Endothelial cell of umbilical vein (primary cell): ENCODE measurements at regions not wholly inside any gene's neighbourhood (a gene's known extent, or its start where the extent isn't known, plus 50 kb on each side); places are given as distances from the start of the nearest gene placed in this dataset.

Experiments used
- BruUV-seq: library from RNA; stranded (reverse); fragments of 400-500 nt; replicated peaks from 2 replicates; lab custom pipeline; 2021; lab: Mats Ljungman, UMichigan
- CTCF ChIA-PET: fragments of 300-600, 350-600 bp; sonication (Branson Sonifier 250); formaldehyde crosslinking; loops from one replicate; lab custom pipeline; 2021; ENCODE audit warnings: antibody characterized with exemption, inconsistent platforms; lab: Charles Lee
- POLR2A ChIA-PET: fragments of 300-600, 350-600 bp; sonication (Branson Sonifier 250); formaldehyde crosslinking; loops from one replicate; lab custom pipeline; 2021; ENCODE audit warnings: antibody characterized with exemption, inconsistent platforms; lab: Charles Lee
- DNase-seq: peaks from one replicate; pipeline ENCODE4 v3.0.0-alpha.2; 2011; ENCODE audit warnings: low read depth, low spot score
- FAIRE-seq: peaks from 2 replicates; lab custom pipeline; 2011; peaks lifted over from hg19 to GRCh38; lab: Jason Lieb, UNC
- H2AFZ ChIP-seq: 2 replicates; pipeline ENCODE4 v1.6.0; 2012; ENCODE audit warnings: low read depth, low read length, control low read depth, inconsistent platforms
- H3K27ac ChIP-seq: 2 replicates; pipeline ENCODE4 v1.5.1; 2011; ENCODE audit warnings: low read depth, mild to moderate bottlenecking, control low read depth, low read length, moderate library complexity; ENCODE audit not compliant: insufficient read depth
- H3K27me3 ChIP-seq, 2 experiments: 2 replicates each; pipeline versions ENCODE4 v1.6.0 to v1.6.1; 2011; ENCODE audit warnings: low read length in 2 of 2, mixed read lengths in 1 of 2; ENCODE audit not compliant: control insufficient read depth in 2 of 2, insufficient read depth in 2 of 2
- H3K36me3 ChIP-seq, 2 experiments: 2 replicates in 1 of 2; 3 replicates in 1 of 2; pipeline ENCODE4 v1.5.1; 2011; ENCODE audit warnings: low read length in 2 of 2, mild to moderate bottlenecking in 1 of 2, moderate library complexity in 1 of 2; ENCODE audit not compliant: control insufficient read depth in 2 of 2, insufficient read depth in 2 of 2; ENCODE audit errors: extremely low read depth in 1 of 2
- H3K4me1 ChIP-seq: 3 replicates; pipeline ENCODE4 v1.5.1; 2011; ENCODE audit warnings: mild to moderate bottlenecking, low read length; ENCODE audit not compliant: control insufficient read depth, insufficient read depth; ENCODE audit errors: extremely low read depth
- H3K4me2 ChIP-seq: 2 replicates; pipeline ENCODE4 v1.6.1; 2011; ENCODE audit warnings: low read length, control low read depth, mixed read lengths; ENCODE audit not compliant: insufficient read depth
- H3K4me3 ChIP-seq, 3 experiments: fragments of 200-600 bp in 1 of 3; sonication (generic), shearing (Covaris generic) in 1 of 3; replicated peaks in 1 of 3; 2 replicates each; pipeline ENCODE4 v1.5.1; 2011 to 2016; ENCODE audit warnings: control low read depth in 3 of 3, low read length in 3 of 3, mild to moderate bottlenecking in 2 of 3, inconsistent platforms in 1 of 3, low read depth in 1 of 3, moderate library complexity in 1 of 3; ENCODE audit not compliant: insufficient read depth in 1 of 3
- H3K79me2 ChIP-seq: 2 replicates; pipeline ENCODE4 v1.6.0; 2012; ENCODE audit warnings: low read length, inconsistent platforms; ENCODE audit not compliant: control insufficient read depth, insufficient read depth
- H3K9ac ChIP-seq: replicated peaks from 2 replicates; pipeline ENCODE3; 2011; ENCODE audit warnings: low read length, control low read depth; ENCODE audit not compliant: insufficient read depth; ENCODE audit errors: extremely low read depth
- H3K9me1 ChIP-seq: replicated peaks from 3 replicates; pipeline ENCODE4 v1.6.0; 2011; ENCODE audit warnings: mild to moderate bottlenecking, low read length; ENCODE audit not compliant: control insufficient read depth, insufficient read depth; ENCODE audit errors: extremely low read depth
- H3K9me3 ChIP-seq: replicated peaks from 2 replicates; pipeline ENCODE4 v1.5.1; 2012; ENCODE audit warnings: low read length, inconsistent platforms; ENCODE audit not compliant: control insufficient read depth, insufficient read depth
- H4K20me1 ChIP-seq: replicated peaks from 2 replicates; pipeline ENCODE3; 2011; ENCODE audit warnings: mild to moderate bottlenecking, low read length; ENCODE audit not compliant: control insufficient read depth, insufficient read depth; ENCODE audit errors: extremely low read depth
- EZH2 ChIP-seq: IDR thresholded peaks from 2 replicates; pipeline ENCODE4 v1.6.1; 2012; ENCODE audit warnings: borderline replicate concordance, low read depth, mild to moderate bottlenecking, moderate library complexity, low read length, inconsistent platforms; ENCODE audit not compliant: severe bottlenecking
- FOS ChIP-seq: IDR thresholded peaks from 2 replicates; pipeline ENCODE4 v1.6.1; 2011; ENCODE audit warnings: mild to moderate bottlenecking, low read length, moderate library complexity, borderline replicate concordance; ENCODE audit not compliant: insufficient read depth
- GATA2 ChIP-seq: IDR thresholded peaks from 2 replicates; pipeline ENCODE4 v1.7.0; 2011; ENCODE audit warnings: low read depth, mild to moderate bottlenecking, moderate library complexity, mixed read lengths, low read length; ENCODE audit not compliant: insufficient read length, insufficient read depth
- JUN ChIP-seq: IDR thresholded peaks from 2 replicates; pipeline ENCODE4 v1.6.1; 2011; ENCODE audit warnings: borderline replicate concordance, low read depth; ENCODE audit not compliant: insufficient read length, insufficient read depth
- MAX ChIP-seq: IDR thresholded peaks from 2 replicates; pipeline ENCODE4 v1.6.1; 2011; ENCODE audit not compliant: insufficient read depth, insufficient read length
- MYC ChIP-seq: IDR thresholded peaks from one replicate; pipeline ENCODE4 v1.6.1; 2011; ENCODE audit warnings: mild to moderate bottlenecking, low read depth, low read length
- POLR2A ChIP-seq: IDR thresholded peaks from 2 replicates; pipeline ENCODE4 v1.6.1; 2012; ENCODE audit warnings: low read depth, mild to moderate bottlenecking, control low read depth, low read length
- POLR2AphosphoS5 ChIP-seq: IDR thresholded peaks from 2 replicates; pipeline ENCODE4 v1.6.1; 2012; ENCODE audit warnings: low read depth, mild to moderate bottlenecking, control low read depth, low read length, moderate library complexity; ENCODE audit not compliant: insufficient read depth
- dilution Hi-C: fragments of 300-500 bp; cut with MboI; formaldehyde crosslinking; loops from one replicate; pipeline ENCODE4 v1.15.0; 2019; ENCODE audit warnings: low sequenced_read_pairs; ENCODE audit not compliant: extremely low pct_ligation_motif_present
- intact Hi-C: fragments of 100-400 bp; cut with micrococcal nuclease; formaldehyde crosslinking; loops from one replicate; pipeline ENCODE4 v1.10.0; 2022
- TF ChIP-seq, protein P1 (sequence below), 2 donors: IDR thresholded peaks; 1 replicate in 1 of 2; 2 replicates in 1 of 2; pipeline ENCODE4 v1.5.1; 2011; ENCODE audit warnings: low read length in 2 of 2, mild to moderate bottlenecking in 2 of 2, moderate library complexity in 2 of 2, control low read depth in 1 of 2, inconsistent platforms in 1 of 2, low read depth in 1 of 2; ENCODE audit not compliant: insufficient read depth in 1 of 2; ENCODE audit errors: extremely low read depth in 1 of 2

DNA sequence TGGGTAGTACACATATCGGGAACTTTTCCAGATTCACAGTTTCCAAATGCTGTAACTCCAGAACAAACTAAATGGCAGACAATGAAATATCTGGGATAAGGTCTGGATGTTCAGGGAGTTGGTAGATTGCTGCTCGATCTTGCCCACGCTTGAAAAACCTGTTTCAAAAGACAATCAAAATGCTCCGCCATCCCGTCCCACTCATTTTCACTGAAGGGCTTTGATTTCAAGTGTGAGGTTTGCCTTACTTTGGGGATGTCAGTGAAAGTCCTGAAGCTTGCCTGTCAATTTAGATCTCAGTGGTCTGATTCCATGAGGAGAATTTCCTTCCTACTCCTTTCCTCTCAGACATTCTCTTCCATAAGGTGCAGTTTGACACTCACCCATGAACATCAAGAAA is 236.3 kb upstream of the KCNK2 start:
- ChIA-PET CTCF (no interaction called here), POLR2A (no interaction called here)
- Histone ChIP-seq H3K9me1 (no peaks in the 10 kb centered on the region), H3K9me3 (no peaks in the 10 kb centered on the region), H3K9ac (no peak overlapping the region), H3K27me3 (no peaks in the 10 kb centered on the region), H3K4me3 (no peak overlapping the region), H4K20me1 (no peaks in the 10 kb centered on the region), H2AFZ (no peak overlapping the region), H3K27ac (no peak overlapping the region), H3K4me2 (no peak overlapping the region), H3K4me1 (no peaks in the 10 kb centered on the region), H3K36me3 (no peaks in the 10 kb centered on the region), H3K79me2 (no peaks in the 10 kb centered on the region)
- intact Hi-C loops: no loop called here
- FAIRE-seq: no peak
- no peak for DNase-seq
- no peak for TF ChIP-seq FOS
- no TSS peak for BruUV-seq
- dilution Hi-C loops: no loop called here

DNA sequence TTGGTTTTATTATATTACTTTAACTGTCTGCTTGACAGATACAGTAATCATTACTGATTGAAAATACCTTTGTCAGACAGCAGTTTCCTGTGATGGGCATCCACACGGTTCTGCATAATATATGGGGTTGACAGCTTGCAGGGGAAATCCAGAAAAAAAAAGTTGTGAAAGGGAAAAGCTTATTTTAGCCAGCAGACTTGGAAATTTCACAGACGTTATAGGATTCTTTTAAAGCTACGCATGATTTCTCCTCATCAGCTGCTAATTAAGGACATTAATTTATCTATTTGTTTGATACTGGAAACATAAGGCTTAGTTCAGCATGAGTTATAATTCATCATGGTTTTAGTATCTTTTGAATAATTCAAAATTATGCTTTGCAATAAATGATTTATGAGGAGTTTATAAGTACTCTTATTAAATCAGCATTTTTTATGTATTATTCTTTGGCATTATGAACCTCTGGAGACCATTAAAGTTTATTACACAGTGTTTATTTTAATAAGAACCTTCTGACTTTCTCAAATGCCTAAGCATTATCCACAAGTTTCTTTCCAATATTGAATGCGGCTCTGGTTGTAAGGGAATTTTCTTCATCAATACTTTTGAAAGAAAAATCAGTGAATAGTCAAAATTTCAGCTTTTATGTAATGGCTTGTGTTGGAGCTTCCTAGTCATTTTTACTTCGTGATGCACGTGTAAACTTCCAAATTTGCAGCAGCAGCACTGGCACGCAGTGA is 235.3 kb upstream of the KCNK2 start:
- FAIRE-seq: no peak

More for the DNA sequence above, 235.3 kb upstream of the KCNK2 start:
- no TSS peak for BruUV-seq
- no peak overlapping the region for H3K9ac ChIP-seq
- no peaks in the 10 kb centered on the region for H3K36me3 ChIP-seq
- no peak overlapping the region for H3K4me3 ChIP-seq
- H3K4me1 ChIP-seq: no peaks in the 10 kb centered on the region
- no peak overlapping the region for H2AFZ ChIP-seq
- DNase-seq: no peak
- TF ChIP-seq, protein P1, sequence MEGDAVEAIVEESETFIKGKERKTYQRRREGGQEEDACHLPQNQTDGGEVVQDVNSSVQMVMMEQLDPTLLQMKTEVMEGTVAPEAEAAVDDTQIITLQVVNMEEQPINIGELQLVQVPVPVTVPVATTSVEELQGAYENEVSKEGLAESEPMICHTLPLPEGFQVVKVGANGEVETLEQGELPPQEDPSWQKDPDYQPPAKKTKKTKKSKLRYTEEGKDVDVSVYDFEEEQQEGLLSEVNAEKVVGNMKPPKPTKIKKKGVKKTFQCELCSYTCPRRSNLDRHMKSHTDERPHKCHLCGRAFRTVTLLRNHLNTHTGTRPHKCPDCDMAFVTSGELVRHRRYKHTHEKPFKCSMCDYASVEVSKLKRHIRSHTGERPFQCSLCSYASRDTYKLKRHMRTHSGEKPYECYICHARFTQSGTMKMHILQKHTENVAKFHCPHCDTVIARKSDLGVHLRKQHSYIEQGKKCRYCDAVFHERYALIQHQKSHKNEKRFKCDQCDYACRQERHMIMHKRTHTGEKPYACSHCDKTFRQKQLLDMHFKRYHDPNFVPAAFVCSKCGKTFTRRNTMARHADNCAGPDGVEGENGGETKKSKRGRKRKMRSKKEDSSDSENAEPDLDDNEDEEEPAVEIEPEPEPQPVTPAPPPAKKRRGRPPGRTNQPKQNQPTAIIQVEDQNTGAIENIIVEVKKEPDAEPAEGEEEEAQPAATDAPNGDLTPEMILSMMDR (IDR thresholded peaks at IDR 0.05; ENCODE audit: extremely low read depth in 1 of 2, insufficient read depth in 1 of 2, low read depth in 1 of 2, low read length in 2 of 2): no peak
- TF ChIP-seq FOS: no peak
- TF ChIP-seq MYC: no peak
- TF ChIP-seq POLR2A: no peak
- no peak for TF ChIP-seq JUN
- no peak for TF ChIP-seq POLR2AphosphoS5
- TF ChIP-seq EZH2: no peak
- no peak for TF ChIP-seq MAX
- no peak for TF ChIP-seq GATA2
- peaks cover 0 to 3% of the 10 kb centered on the region in 2 experiments for H3K27me3 ChIP-seq
- ChIA-PET POLR2A (no interaction called here), CTCF (no interaction called here)
- no peak overlapping the region for H3K27ac ChIP-seq
- H3K4me2 ChIP-seq: no peak overlapping the region
- no peaks in the 10 kb centered on the region for H3K9me1 ChIP-seq
- intact Hi-C loops: no loop called here
- no peaks in the 10 kb centered on the region for H4K20me1 ChIP-seq
- dilution Hi-C loops: no loop called here
- no peaks in the 10 kb centered on the region for H3K9me3 ChIP-seq
- no peaks in the 10 kb centered on the region for H3K79me2 ChIP-seq
